HepG2 (cell line): ENCODE measurements at regions not wholly inside any gene's neighbourhood (a gene's known extent, or its start where the extent isn't known, plus 50 kb on each side); places are given as distances from the start of the nearest gene placed in this dataset.

Experiments
- ATAC-seq: fragments of 200-7000 bp; cut with Tn5 transposase; 3 replicates; pipeline ENCODE4 v1.9.1; 2020; ENCODE audit warnings: mild to moderate bottlenecking, moderate library complexity
- BruUV-seq: library from RNA; stranded (reverse); fragments of 400-500 nt; replicated peaks from 2 replicates; lab custom pipeline; 2021; lab: Mats Ljungman, UMichigan
- CTCF ChIA-PET: fragments of 300-600 bp; formaldehyde crosslinking; extraction: SDS; loops from one replicate; lab custom pipeline; 2021; ENCODE audit warnings: low total read pairs, inconsistent platforms, low intra/inter-chr PET ratio; lab: Yijun Ruan, JAX
- POLR2A ChIA-PET: fragments of 350-600 bp; sonication (Branson Sonifier 250); formaldehyde crosslinking; loops from one replicate; lab custom pipeline; 2020; ENCODE audit warnings: antibody characterized with exemption, inconsistent platforms; lab: Yijun Ruan, JAX
- DNase-seq: peaks from one replicate; pipeline ENCODE4 v3.0.0-alpha.2; 2015; ENCODE audit warnings: low spot score
- FAIRE-seq: peaks from 3 replicates; lab custom pipeline; 2011; peaks lifted over from hg19 to GRCh38; lab: Jason Lieb, UNC
- H2AFZ ChIP-seq: one replicate; pipeline ENCODE4 v1.6.1; 2011; ENCODE audit warnings: low read length, inconsistent platforms
- H3K27ac ChIP-seq: fragments of 300-600 bp; 3 replicates; pipeline ENCODE4 v1.8.0; 2011; ENCODE audit warnings: mixed run types, mild to moderate bottlenecking, mixed read lengths, low read length, inconsistent platforms; ENCODE audit not compliant: insufficient read depth; ENCODE audit errors: extremely low read length
- H3K27me3 ChIP-seq, 2 experiments: fragments of 200-600 bp in 1 of 2; 2 replicates in 1 of 2; 3 replicates in 1 of 2; pipeline versions ENCODE4 v1.6.0 to v1.8.0; 2011; ENCODE audit warnings: low read length in 2 of 2, mild to moderate bottlenecking in 2 of 2, moderate library complexity in 2 of 2, inconsistent platforms in 1 of 2; ENCODE audit not compliant: insufficient read depth in 2 of 2, control insufficient read depth in 1 of 2
- H3K36me3 ChIP-seq, 2 experiments: fragments of 200-600 bp in 1 of 2; replicated peaks in 1 of 2; 2 replicates in 1 of 2; 3 replicates in 1 of 2; pipeline versions ENCODE4 v1.5.1 to v1.8.0; 2011; ENCODE audit warnings: low read length in 2 of 2, inconsistent platforms in 1 of 2; ENCODE audit not compliant: insufficient read depth in 2 of 2, control insufficient read depth in 1 of 2
- H3K4me1 ChIP-seq: 2 replicates; pipeline ENCODE4 v1.5.1; 2012; ENCODE audit warnings: low read length, inconsistent platforms; ENCODE audit not compliant: insufficient read depth
- H3K4me2 ChIP-seq: 2 replicates; pipeline ENCODE4 v1.6.0; 2011; ENCODE audit warnings: low read depth, low read length, inconsistent platforms
- H3K4me3 ChIP-seq, 3 experiments: fragments of 200-600 bp in 1 of 3; sonication (generic), shearing (Covaris generic) in 1 of 3; replicated peaks in 1 of 3; 2 replicates each; pipeline ENCODE4 v1.5.1; 2011 to 2016; ENCODE audit warnings: low read length in 3 of 3, inconsistent platforms in 2 of 3, low read depth in 2 of 3, mild to moderate bottlenecking in 2 of 3, control low read depth in 1 of 3, mixed read lengths in 1 of 3; ENCODE audit not compliant: insufficient read depth in 1 of 3
- H3K79me2 ChIP-seq: one replicate; pipeline ENCODE4 v1.6.1; 2011; ENCODE audit warnings: low read length, inconsistent platforms; ENCODE audit not compliant: insufficient read depth
- H3K9ac ChIP-seq: 2 replicates; pipeline ENCODE4 v1.6.0; 2011; ENCODE audit warnings: mild to moderate bottlenecking, low read depth, low read length, inconsistent platforms; ENCODE audit not compliant: insufficient read depth
- H3K9me3 ChIP-seq: 2 replicates; pipeline ENCODE4 v1.5.1; 2012; ENCODE audit warnings: mild to moderate bottlenecking, low read length
- H4K20me1 ChIP-seq: 2 replicates; pipeline ENCODE4 v1.6.0; 2011; ENCODE audit warnings: inconsistent platforms, mild to moderate bottlenecking, low read length, moderate library complexity; ENCODE audit not compliant: insufficient read depth
- HOMEZ ChIP-seq: IDR thresholded peaks from 2 replicates; pipeline ENCODE4 v1.6.1; 2016; ENCODE audit warnings: low read depth
- KDM4B ChIP-seq: sonication (generic); formaldehyde crosslinking; IDR thresholded peaks from 2 replicates; pipeline ENCODE4 v1.4.0; 2020; ENCODE audit warnings: missing genetic modification reagents
- PHF21A ChIP-seq: sonication (generic); formaldehyde crosslinking; IDR thresholded peaks from 2 replicates; pipeline ENCODE4 v1.5.0; 2020; ENCODE audit warnings: mild to moderate bottlenecking, missing genetic modification reagents
- RFX3 ChIP-seq: IDR thresholded peaks from 2 replicates; pipeline ENCODE4 v1.6.1; 2016; ENCODE audit warnings: missing biosample characterization, missing genetic modification reagents
- TEAD2 ChIP-seq: sonication (generic); formaldehyde crosslinking; IDR thresholded peaks from 2 replicates; pipeline ENCODE4 v1.9.0; 2021; ENCODE audit warnings: missing genetic modification reagents
- ZNF512B ChIP-seq: sonication (generic); formaldehyde crosslinking; IDR thresholded peaks from 2 replicates; pipeline ENCODE4 v1.5.1; 2020; ENCODE audit warnings: missing genetic modification reagents, mild to moderate bottlenecking, borderline replicate concordance
- ZNF580 ChIP-seq: IDR thresholded peaks from 2 replicates; pipeline ENCODE4 v1.6.1; 2016; ENCODE audit warnings: low read depth, borderline replicate concordance
- WGBS: methylation state at CpG from one replicate; pipeline ENCODE4 v1.1.6; 2017; ENCODE audit warnings: low lambda C conversion rate; 5-methylcytosine and 5-hydroxymethylcytosine counted together
- in situ Hi-C: cut with HindIII; loops from 2 replicates; pipeline ENCODE4 v1.10.0; 2017; ENCODE audit warnings: low pct_unique_long_range_greater_than_20kb; ENCODE audit not compliant: extremely low pct_ligation_motif_present
- intact Hi-C: fragments of 100-400 bp; cut with micrococcal nuclease; formaldehyde crosslinking; loops from one replicate; pipeline ENCODE4 v1.10.0; 2022; ENCODE audit not compliant: unreplicated experiment

- DNase-seq = no peak
- Histone ChIP-seq H3K4me1 (peaks cover 78% of the 10 kb centered on the region), H2AFZ (no peak overlapping the region), H3K4me3 (no peak overlapping the region), H4K20me1 (no peaks in the 10 kb centered on the region), H3K9me3 (no peaks in the 10 kb centered on the region; the same call in 1 of the 2 replicates), H3K27ac (no peak overlapping the region), H3K79me2 (no peaks in the 10 kb centered on the region), H3K9ac (no peak overlapping the region), H3K36me3 (no peaks in the 10 kb centered on the region), H3K27me3 (no peaks in the 10 kb centered on the region), H3K4me2 (no peak overlapping the region)
- in situ Hi-C loops (loop anchor here (10.0 kb wide), 1 partner anchor 300 kb away; the partner anchor contains the start of gene IER5L), intact Hi-C loops (loop anchor here (5.0 kb wide), 2 partner anchors 68 to 133 kb away; no protein-coding TSS in a partner anchor)
- ChIA-PET CTCF (no interaction called here), POLR2A (interaction anchor here (1.1 to 2.3 kb wide), 4 partner anchors 14 to 21 kb away, joined by 3 to 5 read pairs (median 4); no protein-coding TSS in a partner anchor)
- TF ChIP-seq PHF21A (CRISPR knock-in tag) = no peak
- TF ChIP-seq RFX3 (CRISPR knock-in tag) = no peak
- TF ChIP-seq KDM4B (CRISPR knock-in tag) = no peak
- no peak for TF ChIP-seq ZNF512B
- TF ChIP-seq TEAD2 (CRISPR knock-in tag) = no peak
- TF ChIP-seq ZNF580 (CRISPR knock-in tag) = no peak
- no peak for TF ChIP-seq HOMEZ (CRISPR knock-in tag)
- ATAC-seq = no peak
- no TSS peak for BruUV-seq
- FAIRE-seq = no peak
- WGBS = 86% methylated on average over 4 of the region's 6 CpGs
Observed at GRCh38 chr9:129474740-129475404, 146.0 kb downstream of the C9orf50 start.
